H1 (cell line): ENCODE measurements at regions not wholly inside any gene's neighbourhood (a gene's known extent, or its start where the extent isn't known, plus 50 kb on each side); places are given as distances from the start of the nearest gene placed in this dataset.

Source experiments
- NANOG ChIP-seq: IDR thresholded peaks from 2 replicates; pipeline ENCODE4 v1.6.1; 2011; ENCODE audit warnings: low read length, low read depth, mild to moderate bottlenecking, inconsistent platforms; ENCODE audit not compliant: insufficient read depth, poor library complexity, severe bottlenecking
- TF ChIP-seq, protein P1 (sequence below): fragments of 300-600 bp; sonication (generic); IDR thresholded peaks from 2 replicates; pipeline ENCODE4 v1.7.1; 2012; ENCODE audit warnings: low read length, moderate library complexity, mild to moderate bottlenecking, inconsistent platforms; ENCODE audit not compliant: insufficient replicate concordance

DNA sequence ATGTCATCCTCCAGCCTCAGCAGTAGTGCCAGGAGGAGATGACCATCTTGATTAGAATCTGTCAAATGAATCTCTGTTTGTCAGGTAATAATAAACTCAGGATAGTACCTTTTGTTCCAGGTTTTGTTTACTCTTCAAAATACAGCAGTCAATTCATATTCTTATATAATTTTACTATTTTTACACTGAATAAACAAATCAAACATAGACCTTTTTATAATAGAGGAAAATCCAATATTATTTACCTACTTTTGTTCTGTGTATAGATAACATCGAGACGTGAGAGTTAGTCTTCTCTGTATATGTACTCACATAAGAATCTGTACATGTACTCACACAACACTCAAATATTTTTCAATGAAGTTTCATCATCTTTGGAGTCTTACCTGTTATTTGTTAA lies 365.4 kb upstream of the EPHA5 start (continued):
- TF ChIP-seq, protein P1, sequence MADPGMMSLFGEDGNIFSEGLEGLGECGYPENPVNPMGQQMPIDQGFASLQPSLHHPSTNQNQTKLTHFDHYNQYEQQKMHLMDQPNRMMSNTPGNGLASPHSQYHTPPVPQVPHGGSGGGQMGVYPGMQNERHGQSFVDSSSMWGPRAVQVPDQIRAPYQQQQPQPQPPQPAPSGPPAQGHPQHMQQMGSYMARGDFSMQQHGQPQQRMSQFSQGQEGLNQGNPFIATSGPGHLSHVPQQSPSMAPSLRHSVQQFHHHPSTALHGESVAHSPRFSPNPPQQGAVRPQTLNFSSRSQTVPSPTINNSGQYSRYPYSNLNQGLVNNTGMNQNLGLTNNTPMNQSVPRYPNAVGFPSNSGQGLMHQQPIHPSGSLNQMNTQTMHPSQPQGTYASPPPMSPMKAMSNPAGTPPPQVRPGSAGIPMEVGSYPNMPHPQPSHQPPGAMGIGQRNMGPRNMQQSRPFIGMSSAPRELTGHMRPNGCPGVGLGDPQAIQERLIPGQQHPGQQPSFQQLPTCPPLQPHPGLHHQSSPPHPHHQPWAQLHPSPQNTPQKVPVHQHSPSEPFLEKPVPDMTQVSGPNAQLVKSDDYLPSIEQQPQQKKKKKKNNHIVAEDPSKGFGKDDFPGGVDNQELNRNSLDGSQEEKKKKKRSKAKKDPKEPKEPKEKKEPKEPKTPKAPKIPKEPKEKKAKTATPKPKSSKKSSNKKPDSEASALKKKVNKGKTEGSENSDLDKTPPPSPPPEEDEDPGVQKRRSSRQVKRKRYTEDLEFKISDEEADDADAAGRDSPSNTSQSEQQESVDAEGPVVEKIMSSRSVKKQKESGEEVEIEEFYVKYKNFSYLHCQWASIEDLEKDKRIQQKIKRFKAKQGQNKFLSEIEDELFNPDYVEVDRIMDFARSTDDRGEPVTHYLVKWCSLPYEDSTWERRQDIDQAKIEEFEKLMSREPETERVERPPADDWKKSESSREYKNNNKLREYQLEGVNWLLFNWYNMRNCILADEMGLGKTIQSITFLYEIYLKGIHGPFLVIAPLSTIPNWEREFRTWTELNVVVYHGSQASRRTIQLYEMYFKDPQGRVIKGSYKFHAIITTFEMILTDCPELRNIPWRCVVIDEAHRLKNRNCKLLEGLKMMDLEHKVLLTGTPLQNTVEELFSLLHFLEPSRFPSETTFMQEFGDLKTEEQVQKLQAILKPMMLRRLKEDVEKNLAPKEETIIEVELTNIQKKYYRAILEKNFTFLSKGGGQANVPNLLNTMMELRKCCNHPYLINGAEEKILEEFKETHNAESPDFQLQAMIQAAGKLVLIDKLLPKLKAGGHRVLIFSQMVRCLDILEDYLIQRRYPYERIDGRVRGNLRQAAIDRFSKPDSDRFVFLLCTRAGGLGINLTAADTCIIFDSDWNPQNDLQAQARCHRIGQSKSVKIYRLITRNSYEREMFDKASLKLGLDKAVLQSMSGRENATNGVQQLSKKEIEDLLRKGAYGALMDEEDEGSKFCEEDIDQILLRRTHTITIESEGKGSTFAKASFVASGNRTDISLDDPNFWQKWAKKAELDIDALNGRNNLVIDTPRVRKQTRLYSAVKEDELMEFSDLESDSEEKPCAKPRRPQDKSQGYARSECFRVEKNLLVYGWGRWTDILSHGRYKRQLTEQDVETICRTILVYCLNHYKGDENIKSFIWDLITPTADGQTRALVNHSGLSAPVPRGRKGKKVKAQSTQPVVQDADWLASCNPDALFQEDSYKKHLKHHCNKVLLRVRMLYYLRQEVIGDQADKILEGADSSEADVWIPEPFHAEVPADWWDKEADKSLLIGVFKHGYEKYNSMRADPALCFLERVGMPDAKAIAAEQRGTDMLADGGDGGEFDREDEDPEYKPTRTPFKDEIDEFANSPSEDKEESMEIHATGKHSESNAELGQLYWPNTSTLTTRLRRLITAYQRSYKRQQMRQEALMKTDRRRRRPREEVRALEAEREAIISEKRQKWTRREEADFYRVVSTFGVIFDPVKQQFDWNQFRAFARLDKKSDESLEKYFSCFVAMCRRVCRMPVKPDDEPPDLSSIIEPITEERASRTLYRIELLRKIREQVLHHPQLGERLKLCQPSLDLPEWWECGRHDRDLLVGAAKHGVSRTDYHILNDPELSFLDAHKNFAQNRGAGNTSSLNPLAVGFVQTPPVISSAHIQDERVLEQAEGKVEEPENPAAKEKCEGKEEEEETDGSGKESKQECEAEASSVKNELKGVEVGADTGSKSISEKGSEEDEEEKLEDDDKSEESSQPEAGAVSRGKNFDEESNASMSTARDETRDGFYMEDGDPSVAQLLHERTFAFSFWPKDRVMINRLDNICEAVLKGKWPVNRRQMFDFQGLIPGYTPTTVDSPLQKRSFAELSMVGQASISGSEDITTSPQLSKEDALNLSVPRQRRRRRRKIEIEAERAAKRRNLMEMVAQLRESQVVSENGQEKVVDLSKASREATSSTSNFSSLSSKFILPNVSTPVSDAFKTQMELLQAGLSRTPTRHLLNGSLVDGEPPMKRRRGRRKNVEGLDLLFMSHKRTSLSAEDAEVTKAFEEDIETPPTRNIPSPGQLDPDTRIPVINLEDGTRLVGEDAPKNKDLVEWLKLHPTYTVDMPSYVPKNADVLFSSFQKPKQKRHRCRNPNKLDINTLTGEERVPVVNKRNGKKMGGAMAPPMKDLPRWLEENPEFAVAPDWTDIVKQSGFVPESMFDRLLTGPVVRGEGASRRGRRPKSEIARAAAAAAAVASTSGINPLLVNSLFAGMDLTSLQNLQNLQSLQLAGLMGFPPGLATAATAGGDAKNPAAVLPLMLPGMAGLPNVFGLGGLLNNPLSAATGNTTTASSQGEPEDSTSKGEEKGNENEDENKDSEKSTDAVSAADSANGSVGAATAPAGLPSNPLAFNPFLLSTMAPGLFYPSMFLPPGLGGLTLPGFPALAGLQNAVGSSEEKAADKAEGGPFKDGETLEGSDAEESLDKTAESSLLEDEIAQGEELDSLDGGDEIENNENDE = no peak
- TF ChIP-seq NANOG = no peak
